ENCODE measurements at regions not wholly inside any gene's neighbourhood (a gene's known extent, or its start where the extent isn't known, plus 50 kb on each side); places are given as distances from the start of the nearest gene placed in this dataset.

DNA sequence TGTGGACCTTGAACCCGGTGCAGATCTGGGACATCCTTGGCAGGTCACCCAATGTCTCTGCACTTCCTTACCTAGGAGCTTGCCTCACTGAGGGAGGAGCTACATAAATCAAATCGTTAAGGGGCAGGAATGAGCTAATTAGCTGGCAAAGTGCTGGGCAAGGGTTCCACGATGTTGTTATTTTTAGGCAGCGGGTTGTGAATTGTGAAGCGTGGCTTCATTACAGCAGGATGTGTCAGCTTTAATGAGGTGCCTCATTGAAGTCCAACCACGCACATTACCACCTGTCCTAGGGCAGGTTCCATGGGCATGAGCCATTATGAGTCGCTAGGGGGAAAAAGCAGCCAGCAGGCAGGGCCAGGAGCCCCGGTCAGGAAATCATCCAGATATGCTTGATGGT is 127.0 kb upstream of the AGAP1 start:
- H3K4me3 ChIP-seq = no peak overlapping the region
- no peak for DNase-seq
- no peak overlapping the region for H3K27ac ChIP-seq
- no peaks in the 10 kb centered on the region for H3K4me1 ChIP-seq
- H3K27me3 ChIP-seq = no peaks in the 10 kb centered on the region
- no peak for TF ChIP-seq POLR2A (IDR thresholded peaks at IDR 0.05)
- TF ChIP-seq, protein P1, sequence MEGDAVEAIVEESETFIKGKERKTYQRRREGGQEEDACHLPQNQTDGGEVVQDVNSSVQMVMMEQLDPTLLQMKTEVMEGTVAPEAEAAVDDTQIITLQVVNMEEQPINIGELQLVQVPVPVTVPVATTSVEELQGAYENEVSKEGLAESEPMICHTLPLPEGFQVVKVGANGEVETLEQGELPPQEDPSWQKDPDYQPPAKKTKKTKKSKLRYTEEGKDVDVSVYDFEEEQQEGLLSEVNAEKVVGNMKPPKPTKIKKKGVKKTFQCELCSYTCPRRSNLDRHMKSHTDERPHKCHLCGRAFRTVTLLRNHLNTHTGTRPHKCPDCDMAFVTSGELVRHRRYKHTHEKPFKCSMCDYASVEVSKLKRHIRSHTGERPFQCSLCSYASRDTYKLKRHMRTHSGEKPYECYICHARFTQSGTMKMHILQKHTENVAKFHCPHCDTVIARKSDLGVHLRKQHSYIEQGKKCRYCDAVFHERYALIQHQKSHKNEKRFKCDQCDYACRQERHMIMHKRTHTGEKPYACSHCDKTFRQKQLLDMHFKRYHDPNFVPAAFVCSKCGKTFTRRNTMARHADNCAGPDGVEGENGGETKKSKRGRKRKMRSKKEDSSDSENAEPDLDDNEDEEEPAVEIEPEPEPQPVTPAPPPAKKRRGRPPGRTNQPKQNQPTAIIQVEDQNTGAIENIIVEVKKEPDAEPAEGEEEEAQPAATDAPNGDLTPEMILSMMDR (IDR thresholded peaks at IDR 0.05) = no peak
- intact Hi-C loops (cut with DNase I; ENCODE audit: low total_unique reads) = no loop called here
- 47 to 55% methylated on average over 8 of the region's 8 CpGs for WGBS, 2 donors
- no peaks in the 10 kb centered on the region for H3K36me3 ChIP-seq (ENCODE audit: low read depth, missing control alignments)
- no peaks in the 10 kb centered on the region for H3K9me3 ChIP-seq

DNA sequence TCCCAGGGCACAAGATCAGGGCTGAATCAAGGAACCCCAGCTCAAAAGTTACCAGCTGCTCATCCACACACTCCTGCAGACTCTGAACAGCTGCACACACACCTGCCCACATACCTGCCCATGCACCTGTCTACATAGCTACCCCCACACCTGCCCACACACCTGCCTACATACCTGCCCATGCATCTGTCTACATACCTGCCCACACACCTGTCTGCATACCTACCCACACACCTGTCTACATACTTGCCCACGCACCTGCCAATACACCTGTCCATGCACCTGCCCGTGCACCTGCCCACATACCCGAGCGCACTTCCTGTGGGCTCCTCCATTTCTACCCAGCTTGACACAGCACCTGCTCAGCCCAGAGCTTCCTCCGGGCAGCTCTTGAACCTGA is 122.8 kb upstream of the AGAP1 start:
- Histone ChIP-seq H3K4me1 (no peaks in the 10 kb centered on the region), H3K9me3 (no peaks in the 10 kb centered on the region), H3K27me3 (no peaks in the 10 kb centered on the region), H3K4me3 (no peak overlapping the region), H3K36me3 (ENCODE audit: low read depth, missing control alignments) (no peaks in the 10 kb centered on the region), H3K27ac (no peak overlapping the region)
- TF ChIP-seq, protein P1 (IDR thresholded peaks at IDR 0.05) = no peak
- TF ChIP-seq POLR2A (IDR thresholded peaks at IDR 0.05) = no peak
- DNase-seq = no peak
- WGBS, 2 donors = 87 to 98% methylated on average over 5 of the region's 5 CpGs
- intact Hi-C loops (cut with DNase I; ENCODE audit: low total_unique reads) = no loop called here

DNA sequence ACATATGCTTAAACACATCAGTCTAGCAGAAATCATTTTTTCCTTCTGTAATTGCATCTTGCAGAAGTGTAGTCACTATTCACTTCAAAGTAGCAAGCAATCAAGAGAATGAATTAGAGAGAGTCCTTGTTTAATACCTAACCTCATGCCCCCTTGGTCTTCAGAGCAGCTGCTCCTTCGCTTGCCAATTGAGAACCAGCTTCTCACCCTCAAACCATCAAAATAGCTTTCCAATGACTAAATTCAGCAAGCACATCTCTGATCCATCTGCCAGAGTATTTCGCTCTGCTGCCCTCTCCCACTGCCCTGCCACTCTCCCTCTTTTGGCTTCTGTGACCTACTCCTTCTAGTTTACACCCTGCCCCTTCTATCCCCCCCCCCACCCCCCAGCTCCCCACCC is 120.7 kb upstream of the AGAP1 start:
- no peaks in the 10 kb centered on the region for H3K27me3 ChIP-seq
- no peaks in the 10 kb centered on the region for H3K36me3 ChIP-seq (ENCODE audit: low read depth, missing control alignments)
- no peak overlapping the region for H3K4me3 ChIP-seq
- no peak for DNase-seq
- TF ChIP-seq, protein P1 (IDR thresholded peaks at IDR 0.05) = no peak
- no peak for TF ChIP-seq POLR2A (IDR thresholded peaks at IDR 0.05)
- intact Hi-C loops (cut with DNase I; ENCODE audit: low total_unique reads) = no loop called here
- no peaks in the 10 kb centered on the region for H3K4me1 ChIP-seq
- 63 to 83% methylated on average over 2 of the region's 2 CpGs for WGBS, 2 donors
- no peak overlapping the region for H3K27ac ChIP-seq
- H3K9me3 ChIP-seq = no peaks in the 10 kb centered on the region

DNA sequence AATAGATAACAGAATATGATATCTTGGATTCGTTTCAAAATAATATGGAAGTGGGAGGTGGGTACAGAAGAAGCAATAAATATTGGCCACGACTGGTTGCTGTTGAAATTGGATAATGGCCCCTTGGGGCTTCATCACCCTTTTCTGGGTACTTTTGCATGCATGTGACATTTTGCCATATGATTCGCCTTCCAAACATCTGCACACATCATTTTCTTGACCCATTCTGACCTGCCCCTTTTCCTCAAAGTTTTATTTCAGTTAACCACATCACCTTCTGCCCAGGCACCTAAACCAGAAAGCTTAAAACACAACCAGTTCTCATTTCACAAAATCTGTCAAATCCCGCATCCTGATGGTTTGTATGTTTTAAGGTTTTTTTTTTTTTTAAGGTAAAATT is 116.7 kb upstream of the AGAP1 start:
- Histone ChIP-seq H3K4me1 (no peaks in the 10 kb centered on the region), H3K36me3 (ENCODE audit: low read depth, missing control alignments) (no peaks in the 10 kb centered on the region), H3K27me3 (no peaks in the 10 kb centered on the region), H3K9me3 (no peaks in the 10 kb centered on the region), H3K4me3 (no peak overlapping the region), H3K27ac (no peak overlapping the region)
- no peak for DNase-seq
- intact Hi-C loops (cut with DNase I; ENCODE audit: low total_unique reads) = no loop called here
- TF ChIP-seq, protein P1 (IDR thresholded peaks at IDR 0.05) = no peak
- TF ChIP-seq POLR2A (IDR thresholded peaks at IDR 0.05) = no peak
- 73 to 79% methylated on average over 4 of the region's 4 CpGs for WGBS, 2 donors

DNA sequence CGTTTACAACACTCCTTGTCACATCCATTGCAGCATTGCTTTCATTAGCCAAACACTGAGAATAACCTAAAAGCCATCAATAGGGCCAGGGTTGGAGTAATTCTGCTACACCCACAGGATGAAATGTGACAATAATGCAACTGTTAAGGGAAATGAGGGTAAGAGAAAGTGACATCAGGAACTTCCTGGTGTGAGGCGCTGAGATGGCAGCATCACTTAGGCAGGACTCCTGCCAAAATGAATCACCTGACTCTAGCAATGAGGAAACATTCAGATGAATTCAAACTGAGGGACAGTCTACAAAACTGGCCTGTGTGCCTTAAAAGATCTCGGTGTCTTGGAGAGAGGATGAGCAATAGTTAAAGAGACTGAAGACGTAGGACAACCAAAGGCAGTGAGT is 115.6 kb upstream of the AGAP1 start:
- 63 to 76% methylated on average over 4 of the region's 4 CpGs for WGBS, 2 donors
- H3K4me3 ChIP-seq = no peak overlapping the region
- H3K4me1 ChIP-seq = no peaks in the 10 kb centered on the region
- no peak overlapping the region for H3K27ac ChIP-seq
- DNase-seq = no peak
- H3K27me3 ChIP-seq = no peaks in the 10 kb centered on the region
- no peaks in the 10 kb centered on the region for H3K36me3 ChIP-seq (ENCODE audit: low read depth, missing control alignments)
- intact Hi-C loops (cut with DNase I; ENCODE audit: low total_unique reads) = no loop called here
- H3K9me3 ChIP-seq = no peaks in the 10 kb centered on the region
- TF ChIP-seq, protein P1 (IDR thresholded peaks at IDR 0.05) = no peak
- no peak for TF ChIP-seq POLR2A (IDR thresholded peaks at IDR 0.05)

Data from testis (tissue), 2 donors.